Adrenal gland (tissue), 9 donors: ENCODE measurements at regions not wholly inside any gene's neighbourhood (a gene's known extent, or its start where the extent isn't known, plus 50 kb on each side); places are given as distances from the start of the nearest gene placed in this dataset.

Experiments
- DNase-seq, 7 donors: peaks; one replicate each; pipeline ENCODE4 v3.0.0-alpha.2; 2019 to 2020
- H3K27ac ChIP-seq, 5 donors: fragments of 200-600 bp; sonication (generic) in 4 of 5; 1 replicate in 3 of 5; 2 replicates in 2 of 5; pipeline versions ENCODE4 v1.5.1 to v1.8.0; 2016 to 2020; ENCODE audit warnings: mild to moderate bottlenecking in 1 of 5
- H3K27me3 ChIP-seq: fragments of 200-600 bp; 2 replicates; pipeline ENCODE4 v1.8.0; 2021
- H3K36me3 ChIP-seq, 2 donors: fragments of 200-600 bp; replicated peaks in 1 of 2; 1 replicate in 1 of 2; 2 replicates in 1 of 2; pipeline versions ENCODE4 v1.5.1 to v1.8.0; 2018 to 2022
- H3K4me1 ChIP-seq, 2 donors: fragments of 200-600 bp; replicated peaks in 1 of 2; 1 replicate in 1 of 2; 2 replicates in 1 of 2; pipeline versions ENCODE4 v1.5.1 to v1.8.0; 2018 to 2021
- H3K4me3 ChIP-seq, 4 donors: fragments of 200-600 bp; sonication (generic) in 3 of 4; one replicate each; pipeline ENCODE4 v1.5.1; 2016 to 2018
- H3K9me3 ChIP-seq, 3 donors: fragments of 200-600 bp; sonication (generic) in 1 of 3; replicated peaks in 1 of 3; 1 replicate in 2 of 3; 2 replicates in 1 of 3; pipeline versions ENCODE4 v1.5.1 to v1.8.0; 2016 to 2021
- CTCF ChIP-seq, 6 experiments: fragments of 450-650 bp in 4 of 6; fragments of 200-600 bp in 2 of 6; sonication (generic) in 1 of 6; IDR thresholded peaks; 1 replicate in 5 of 6; 2 replicates in 1 of 6; pipeline versions ENCODE4 v1.5.1 to v1.8.0; 2016 to 2021; ENCODE audit warnings: antibody characterized with exemption in 6 of 6, mild to moderate bottlenecking in 2 of 6, moderate library complexity in 1 of 6
- POLR2A ChIP-seq, 2 donors: fragments of 450-650 bp; IDR thresholded peaks; one replicate each; pipeline ENCODE4 v1.6.1; 2017; ENCODE audit warnings: antibody characterized with exemption in 2 of 2, mild to moderate bottlenecking in 2 of 2, moderate library complexity in 1 of 2
- WGBS, 4 donors: extraction: QIAGEN DNeasy Blood & Tissue Kit in 2 of 4; methylation state at CpG; one replicate each; pipeline versions ENCODE4 v1.1.5 to v1.1.7; 2013 to 2017; 5-methylcytosine and 5-hydroxymethylcytosine counted together
- intact Hi-C, 2 donors: fragments of 100-400 bp; cut with DNase I; formaldehyde crosslinking; loops; one replicate each; pipeline versions ENCODE4 v1.14.1 to v1.15.0; 2022 to 2023
- donor health status: healthy with polysubstance abuse.
- donor health status: Bipolar disorder and iron deficiency.
- donor health status: DM: yes; HTN: yes; CAD: no.
- donor health status: DM: no; HTN: no; CAD: no.
- donor health status: DM: no; HTN: no; CAD: no.

- Histone ChIP-seq H3K4me3 (no peak overlapping the region), H3K4me1 (no peaks in the 10 kb centered on the region), H3K27me3 (no peaks in the 10 kb centered on the region), H3K9me3 (no peaks in the 10 kb centered on the region), H3K27ac (no peak overlapping the region), H3K36me3 (no peaks in the 10 kb centered on the region)
- TF ChIP-seq POLR2A (IDR thresholded peaks at IDR 0.05), result no peak
- no peak for TF ChIP-seq CTCF (IDR thresholded peaks at IDR 0.05)
- 90 to 100% (median 93%) methylated on average over 2 of the region's 2 CpGs for WGBS, 4 donors
- intact Hi-C loops, result no loop called here
- DNase-seq, result no peak
Measured at GRCh38 chr3:188062216-188062615, 91.7 kb upstream of the LPP start.

- DNase-seq, result no peak
- 82 to 92% (median 88%) methylated on average over 4 of the region's 4 CpGs for WGBS, 4 donors
- no peak for TF ChIP-seq POLR2A (IDR thresholded peaks at IDR 0.05)
- intact Hi-C loops, result no loop called here
- H3K9me3 ChIP-seq, result no peaks in the 10 kb centered on the region
- H3K4me3 ChIP-seq, result no peak overlapping the region
- H3K27me3 ChIP-seq, result no peaks in the 10 kb centered on the region
- H3K4me1 ChIP-seq, result peaks cover 0 to 10% of the 10 kb centered on the region in 2 donors
- H3K27ac ChIP-seq, result no peak overlapping the region
- H3K36me3 ChIP-seq, result no peaks in the 10 kb centered on the region
Measured at GRCh38 chr3:188064831-188065493, 89.0 kb upstream of the LPP start.

GRCh38 chr3:188066141-188066540, 87.8 kb upstream of the LPP start:
- 87 to 94% (median 91%) methylated on average over 5 of the region's 5 CpGs for WGBS, 4 donors
- H3K36me3 ChIP-seq, result no peaks in the 10 kb centered on the region
- H3K4me1 ChIP-seq, result peaks cover 0 to 10% of the 10 kb centered on the region in 2 donors
- no peaks in the 10 kb centered on the region for H3K27me3 ChIP-seq
- TF ChIP-seq POLR2A (IDR thresholded peaks at IDR 0.05) (no peak), CTCF (IDR thresholded peaks at IDR 0.05) (no peak)
- DNase-seq, result no peak
- H3K9me3 ChIP-seq, result no peaks in the 10 kb centered on the region
- H3K4me3 ChIP-seq, result no peak overlapping the region
- H3K27ac ChIP-seq, result no peak overlapping the region
- intact Hi-C loops, result no loop called here

GRCh38 chr3:188067932-188068331, 86.0 kb upstream of the LPP start:
- intact Hi-C loops, result no loop called here
- peak in 1 of 2 donors; percentile 35 for TF ChIP-seq POLR2A (IDR thresholded peaks at IDR 0.05)
- TF ChIP-seq CTCF (IDR thresholded peaks at IDR 0.05), result no peak

GRCh38 chr3:188068342-188068741, 85.6 kb upstream of the LPP start:
- DNase-seq, result no peak

More at GRCh38 chr3:188067932-188068331, 86.0 kb upstream of the LPP start:
- Histone ChIP-seq H3K4me3 (no peak overlapping the region), H3K9me3 (no peaks in the 10 kb centered on the region), H3K36me3 (no peaks in the 10 kb centered on the region), H3K27me3 (no peaks in the 10 kb centered on the region), H3K4me1 (peaks cover 0 to 10% of the 10 kb centered on the region in 2 donors), H3K27ac (peak overlapping the region in 1 of 5 donors; percentile 25)
- peak in 5 of 7 donors; percentile 32 to 66 (median 56) for DNase-seq

More at GRCh38 chr3:188068342-188068741, 85.6 kb upstream of the LPP start:
- TF ChIP-seq CTCF (IDR thresholded peaks at IDR 0.05), result no peak
- TF ChIP-seq POLR2A (IDR thresholded peaks at IDR 0.05), result no peak
- 53 to 74% (median 62%) methylated on average over 3 of the region's 3 CpGs for WGBS, 4 donors
- peaks cover 0 to 10% of the 10 kb centered on the region in 2 donors for H3K4me1 ChIP-seq
- no peaks in the 10 kb centered on the region for H3K27me3 ChIP-seq
- H3K9me3 ChIP-seq, result no peaks in the 10 kb centered on the region
- intact Hi-C loops, result no loop called here
- no peaks in the 10 kb centered on the region for H3K36me3 ChIP-seq
- no peak overlapping the region for H3K4me3 ChIP-seq
- H3K27ac ChIP-seq, result peak overlapping the region in 1 of 5 donors; percentile 9
